RWPE2 (cell line): ENCODE measurements at regions not wholly inside any gene's neighbourhood (a gene's known extent, or its start where the extent isn't known, plus 50 kb on each side); places are given as distances from the start of the nearest gene placed in this dataset.

Experiments
- ATAC-seq: fragments of 200-7000 bp; cut with Tn5 transposase; 3 replicates; pipeline ENCODE4 v1.9.1; 2021; ENCODE audit warnings: low read depth
- DNase-seq: peaks from one replicate; pipeline ENCODE4 v3.0.0-alpha.2; 2020; ENCODE audit warnings: low spot score
- H3K27ac ChIP-seq: fragments of 450-650 bp; 2 replicates; pipeline ENCODE4 v1.5.1; 2017; ENCODE audit warnings: mild to moderate bottlenecking; ENCODE audit not compliant: poor library complexity, severe bottlenecking
- H3K27me3 ChIP-seq: fragments of 250-450 bp; sonication (Bioruptor Pico); 2 replicates; pipeline ENCODE4 v1.5.1; 2021; ENCODE audit warnings: mild to moderate bottlenecking, moderate library complexity; ENCODE audit not compliant: insufficient read depth, poor library complexity, severe bottlenecking
- H3K36me3 ChIP-seq: fragments of 250-450 bp; sonication (Bioruptor Pico); 2 replicates; pipeline ENCODE4 v1.5.1; 2020; ENCODE audit warnings: low read depth, mild to moderate bottlenecking, moderate library complexity
- H3K4me1 ChIP-seq: fragments of 250-450 bp; sonication (Bioruptor Pico); 2 replicates; pipeline ENCODE4 v1.5.1; 2021; ENCODE audit warnings: mild to moderate bottlenecking, moderate library complexity; ENCODE audit not compliant: insufficient read depth, poor library complexity, severe bottlenecking
- H3K4me3 ChIP-seq: fragments of 250-450 bp; sonication (Bioruptor Pico); 2 replicates; pipeline ENCODE4 v1.5.1; 2021; ENCODE audit warnings: mild to moderate bottlenecking, moderate library complexity; ENCODE audit not compliant: severe bottlenecking
- H3K9me3 ChIP-seq: fragments of 250-450 bp; sonication (Bioruptor Pico); 2 replicates; pipeline ENCODE4 v1.5.1; 2021; ENCODE audit warnings: mild to moderate bottlenecking, moderate library complexity; ENCODE audit not compliant: severe bottlenecking
- CTCF ChIP-seq: fragments of 450-650 bp; IDR thresholded peaks from one replicate; pipeline ENCODE4 v1.5.1; 2017; ENCODE audit warnings: mild to moderate bottlenecking, moderate library complexity; ENCODE audit not compliant: poor library complexity, severe bottlenecking

GRCh38 chr21:41582298-41582840, 74.4 kb upstream of the TMPRSS2 start:
- Histone ChIP-seq H3K4me1 (peaks cover 40% of the 10 kb centered on the region), H3K9me3 (peaks cover 11% of the 10 kb centered on the region), H3K27ac (peak overlapping the region; percentile 90), H3K27me3 (no peaks in the 10 kb centered on the region), H3K36me3 (no peaks in the 10 kb centered on the region), H3K4me3 (no peak overlapping the region)
- DNase-seq = no peak
- TF ChIP-seq CTCF = no peak
- ATAC-seq = no peak

- H3K27me3 ChIP-seq = no peaks in the 10 kb centered on the region
- peak overlapping the region; percentile 90 for H3K27ac ChIP-seq
- TF ChIP-seq CTCF = no peak
- peaks cover 40% of the 10 kb centered on the region for H3K4me1 ChIP-seq
- ATAC-seq = no peak
- H3K36me3 ChIP-seq = no peaks in the 10 kb centered on the region
- H3K4me3 ChIP-seq = no peak overlapping the region
- DNase-seq = no peak
- H3K9me3 ChIP-seq = peaks cover 11% of the 10 kb centered on the region
Observed at GRCh38 chr21:41581592-41582228, 73.8 kb upstream of the TMPRSS2 start.

- H3K9me3 ChIP-seq = peaks cover 11% of the 10 kb centered on the region
- ATAC-seq (peak; percentile 88), DNase-seq (peak; percentile 83)
- no peak for TF ChIP-seq CTCF
- H3K27ac ChIP-seq = peak overlapping the region; percentile 90
- no peaks in the 10 kb centered on the region for H3K36me3 ChIP-seq
- H3K27me3 ChIP-seq = no peaks in the 10 kb centered on the region
- H3K4me3 ChIP-seq = no peak overlapping the region
- H3K4me1 ChIP-seq = peaks cover 40% of the 10 kb centered on the region
Observed at GRCh38 chr21:41580758-41581554, 73.0 kb upstream of the TMPRSS2 start.

GRCh38 chr21:41579692-41580091, 71.7 kb upstream of the TMPRSS2 start:
- DNase-seq = no peak
- no peak for ATAC-seq
- H3K4me3 ChIP-seq = no peak overlapping the region
- no peaks in the 10 kb centered on the region for H3K27me3 ChIP-seq
- TF ChIP-seq CTCF = no peak
- peak overlapping the region; percentile 90 for H3K27ac ChIP-seq
- H3K4me1 ChIP-seq = peaks cover 40% of the 10 kb centered on the region
- H3K9me3 ChIP-seq = peaks cover 11% of the 10 kb centered on the region
- no peaks in the 10 kb centered on the region for H3K36me3 ChIP-seq
